ENCODE measurements at regions not wholly inside any gene's neighbourhood (a gene's known extent, or its start where the extent isn't known, plus 50 kb on each side); places are given as distances from the start of the nearest gene placed in this dataset.

- H3K9me3 ChIP-seq (ENCODE audit: control insufficient read depth, low read length, poor library complexity, severe bottlenecking) = no peaks in the 10 kb centered on the region
- no peak for DNase-seq
- Mint-ChIP-seq H3K27me3 (peaks cover 23% of the 10 kb centered on the region), H3K4me3 (no peak overlapping the region), H3K36me3 (ENCODE audit: low read depth) (no peaks in the 10 kb centered on the region), H3K27ac (no peak overlapping the region), H3K4me1 (no peaks in the 10 kb centered on the region)
- ATAC-seq = no peak
Measured at GRCh38 chr10:128420623-128421022, 294.4 kb upstream of the MKI67 start.

DNA sequence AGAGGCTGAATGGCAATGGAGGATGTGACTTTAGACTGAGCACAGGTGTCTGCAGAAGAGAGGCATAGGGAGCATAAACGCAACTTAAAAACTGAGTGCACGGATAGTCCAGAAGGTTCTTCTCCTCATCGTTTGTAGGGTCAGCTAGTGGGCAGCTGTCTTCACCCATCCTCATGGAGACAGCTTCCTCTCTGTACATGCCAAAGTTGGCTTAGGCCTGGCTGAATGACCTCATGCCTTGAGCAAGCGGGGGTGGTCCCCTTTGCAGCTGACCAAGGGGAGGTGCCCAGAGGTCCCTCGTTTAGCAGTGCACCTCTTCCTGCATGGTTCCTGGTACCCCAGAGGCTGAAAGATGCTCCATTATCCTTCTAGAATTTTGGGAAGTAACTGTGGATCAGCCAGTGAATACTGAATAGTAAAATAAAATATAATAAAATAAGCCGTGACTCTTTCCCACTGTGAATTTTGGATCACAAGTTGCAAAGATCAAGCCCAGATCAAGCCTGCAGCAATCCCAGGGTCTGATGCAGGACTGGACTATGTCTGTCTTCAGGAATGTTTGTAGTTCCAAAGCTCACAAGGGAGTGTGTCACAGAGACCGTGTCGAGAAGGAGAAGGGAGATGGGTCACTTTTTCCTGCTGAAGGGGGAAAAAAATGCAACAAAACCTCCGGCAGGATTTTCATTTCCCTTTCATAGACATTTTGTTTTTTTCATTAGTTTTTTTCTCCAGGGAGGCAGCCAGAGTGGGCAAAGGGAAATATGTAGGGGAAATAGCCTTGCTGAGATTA is 295.3 kb upstream of the MKI67 start:
- Mint-ChIP-seq H3K27ac (no peak overlapping the region), H3K4me3 (no peak overlapping the region)

DNA sequence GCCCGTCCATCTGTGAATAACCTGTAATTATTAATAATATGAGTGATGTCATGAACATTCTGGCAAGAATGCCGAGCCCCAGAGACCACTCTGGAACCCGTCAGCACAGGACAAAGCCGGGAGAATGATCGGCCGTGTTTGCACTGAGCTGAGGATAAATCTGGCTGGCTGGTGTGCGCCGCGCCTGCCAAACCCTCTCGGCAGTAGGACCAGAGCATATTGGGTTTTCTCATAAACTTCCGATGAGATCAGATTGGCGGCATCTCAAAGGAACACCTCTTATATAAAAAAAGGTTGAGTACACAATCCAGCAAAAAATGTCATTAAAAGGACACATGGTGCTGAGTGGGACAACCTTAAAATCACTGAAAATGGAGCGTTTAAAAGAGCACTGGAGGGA is 296.0 kb upstream of the MKI67 start:
- no peak overlapping the region for H3K27ac Mint-ChIP-seq
- no peaks in the 10 kb centered on the region for H3K36me3 Mint-ChIP-seq (ENCODE audit: low read depth)
- DNase-seq = no peak
- H3K4me3 Mint-ChIP-seq = no peak overlapping the region
- peaks cover 23% of the 10 kb centered on the region for H3K27me3 Mint-ChIP-seq
- H3K4me1 Mint-ChIP-seq = no peaks in the 10 kb centered on the region
- ATAC-seq = no peak
- no peaks in the 10 kb centered on the region for H3K9me3 ChIP-seq (ENCODE audit: control insufficient read depth, low read length, poor library complexity, severe bottlenecking)

More for the DNA sequence above, 295.3 kb upstream of the MKI67 start:
- ATAC-seq = no peak
- H3K9me3 ChIP-seq (ENCODE audit: control insufficient read depth, low read length, poor library complexity, severe bottlenecking) = no peaks in the 10 kb centered on the region
- Mint-ChIP-seq H3K36me3 (ENCODE audit: low read depth) (no peaks in the 10 kb centered on the region), H3K4me1 (no peaks in the 10 kb centered on the region), H3K27me3 (peaks cover 23% of the 10 kb centered on the region)
- no peak for DNase-seq

GRCh38 chr10:128422999-128423398 is 296.8 kb upstream of the MKI67 start:
- H3K27me3 Mint-ChIP-seq = peaks cover 23% of the 10 kb centered on the region
- no peak for DNase-seq
- H3K36me3 Mint-ChIP-seq (ENCODE audit: low read depth) = no peaks in the 10 kb centered on the region
- H3K4me1 Mint-ChIP-seq = no peaks in the 10 kb centered on the region
- no peak for ATAC-seq
- no peak overlapping the region for H3K4me3 Mint-ChIP-seq
- H3K9me3 ChIP-seq (ENCODE audit: control insufficient read depth, low read length, poor library complexity, severe bottlenecking) = no peaks in the 10 kb centered on the region
- no peak overlapping the region for H3K27ac Mint-ChIP-seq

DNA sequence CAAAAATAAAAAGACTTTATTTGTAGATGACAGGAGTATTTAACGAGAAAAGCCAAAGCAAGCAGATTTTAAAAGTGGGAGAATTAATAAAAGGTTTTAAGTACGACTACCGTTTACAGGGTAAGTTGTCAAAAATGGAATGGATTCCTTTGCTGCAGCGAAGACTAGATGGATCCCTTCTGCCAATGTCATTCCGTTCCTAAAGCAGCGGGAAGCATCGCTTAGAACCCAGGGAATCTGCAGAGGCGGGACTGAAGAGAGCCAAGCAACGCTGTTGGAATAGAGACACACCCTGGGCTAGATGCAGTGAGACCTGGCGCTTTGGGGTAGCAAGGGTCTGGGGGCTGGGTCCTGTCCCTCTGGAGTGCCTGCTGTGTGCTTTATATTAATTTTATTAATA is 303.1 kb upstream of the MKI67 start:
- Mint-ChIP-seq H3K36me3 (ENCODE audit: low read depth) (no peaks in the 10 kb centered on the region), H3K27ac (no peak overlapping the region), H3K4me3 (no peak overlapping the region), H3K4me1 (no peaks in the 10 kb centered on the region), H3K27me3 (peaks cover 10% of the 10 kb centered on the region)
- H3K9me3 ChIP-seq (ENCODE audit: control insufficient read depth, low read length, poor library complexity, severe bottlenecking) = no peaks in the 10 kb centered on the region
- ATAC-seq (no peak), DNase-seq (no peak)

GRCh38 chr10:128429835-128430513 is 303.8 kb upstream of the MKI67 start:
- no peaks in the 10 kb centered on the region for H3K9me3 ChIP-seq (ENCODE audit: control insufficient read depth, low read length, poor library complexity, severe bottlenecking)
- DNase-seq (no peak), ATAC-seq (no peak)
- H3K27ac Mint-ChIP-seq = no peak overlapping the region
- no peak overlapping the region for H3K4me3 Mint-ChIP-seq
- no peaks in the 10 kb centered on the region for H3K4me1 Mint-ChIP-seq
- H3K36me3 Mint-ChIP-seq (ENCODE audit: low read depth) = no peaks in the 10 kb centered on the region
- peaks cover 7% of the 10 kb centered on the region for H3K27me3 Mint-ChIP-seq

- Mint-ChIP-seq H3K27me3 (peaks cover 5% of the 10 kb centered on the region), H3K4me1 (no peaks in the 10 kb centered on the region), H3K36me3 (ENCODE audit: low read depth) (no peaks in the 10 kb centered on the region), H3K27ac (no peak overlapping the region), H3K4me3 (no peak overlapping the region)
- ATAC-seq (no peak), DNase-seq (no peak)
- H3K9me3 ChIP-seq (ENCODE audit: control insufficient read depth, low read length, poor library complexity, severe bottlenecking) = no peaks in the 10 kb centered on the region
Measured at GRCh38 chr10:128431083-128431482, 304.9 kb upstream of the MKI67 start.

DNA sequence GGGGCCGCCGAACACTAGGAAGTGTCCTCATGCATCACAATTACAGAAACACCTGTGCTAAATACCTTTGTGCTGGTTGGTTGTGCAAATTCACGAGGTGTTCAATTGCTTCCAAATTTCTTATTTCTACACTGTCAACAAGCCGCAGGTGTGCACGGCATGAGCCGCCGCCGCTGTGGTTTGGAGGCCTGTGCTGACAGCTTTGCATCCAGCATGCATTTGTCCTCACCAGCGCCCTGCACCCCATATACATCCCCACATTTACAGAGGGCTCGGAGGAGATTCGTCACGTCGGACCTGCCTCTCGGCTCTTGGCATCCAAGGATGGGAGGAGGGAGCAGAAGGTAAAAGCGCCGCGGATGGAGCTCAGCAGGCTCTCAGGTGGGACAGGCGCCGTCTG is 305.3 kb upstream of the MKI67 start:
- H3K4me1 Mint-ChIP-seq = no peaks in the 10 kb centered on the region
- H3K27me3 Mint-ChIP-seq = peaks cover 5% of the 10 kb centered on the region
- no peak overlapping the region for H3K4me3 Mint-ChIP-seq
- H3K36me3 Mint-ChIP-seq (ENCODE audit: low read depth) = no peaks in the 10 kb centered on the region
- H3K27ac Mint-ChIP-seq = no peak overlapping the region
- no peaks in the 10 kb centered on the region for H3K9me3 ChIP-seq (ENCODE audit: control insufficient read depth, low read length, poor library complexity, severe bottlenecking)
- ATAC-seq (no peak), DNase-seq (no peak)

- DNase-seq = no peak
Measured at GRCh38 chr10:128432011-128432410, 305.8 kb upstream of the MKI67 start.

DNA sequence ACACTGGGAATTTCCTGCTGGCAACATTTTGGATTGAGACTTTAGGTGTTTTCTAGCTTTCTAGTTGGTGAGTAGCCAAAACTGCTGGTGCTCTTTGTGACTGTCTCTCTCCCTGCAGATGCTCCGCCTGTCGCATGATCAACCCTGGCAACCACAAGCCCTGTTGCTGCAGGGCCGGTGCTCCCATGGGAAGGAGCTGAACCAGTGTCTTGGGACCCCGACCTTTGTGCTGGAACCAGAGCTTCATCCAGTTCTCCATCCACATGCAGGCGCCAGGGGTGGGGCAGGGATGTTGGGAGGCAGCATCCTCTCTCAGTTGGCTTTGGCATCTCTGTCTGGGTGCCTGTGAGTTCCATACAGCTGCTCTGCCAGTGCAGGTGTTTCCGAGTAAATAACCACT is 306.2 kb upstream of the MKI67 start:
- DNase-seq (no peak), ATAC-seq (no peak)
- Mint-ChIP-seq H3K4me1 (no peaks in the 10 kb centered on the region), H3K27me3 (peaks cover 5% of the 10 kb centered on the region), H3K27ac (no peak overlapping the region), H3K36me3 (ENCODE audit: low read depth) (no peaks in the 10 kb centered on the region), H3K4me3 (no peak overlapping the region)
- H3K9me3 ChIP-seq (ENCODE audit: control insufficient read depth, low read length, poor library complexity, severe bottlenecking) = no peaks in the 10 kb centered on the region

More at GRCh38 chr10:128432011-128432410, 305.8 kb upstream of the MKI67 start:
- Mint-ChIP-seq H3K36me3 (ENCODE audit: low read depth) (no peaks in the 10 kb centered on the region), H3K27me3 (peaks cover 5% of the 10 kb centered on the region), H3K4me1 (no peaks in the 10 kb centered on the region), H3K4me3 (no peak overlapping the region), H3K27ac (no peak overlapping the region)
- no peak for ATAC-seq
- no peaks in the 10 kb centered on the region for H3K9me3 ChIP-seq (ENCODE audit: control insufficient read depth, low read length, poor library complexity, severe bottlenecking)

DNA sequence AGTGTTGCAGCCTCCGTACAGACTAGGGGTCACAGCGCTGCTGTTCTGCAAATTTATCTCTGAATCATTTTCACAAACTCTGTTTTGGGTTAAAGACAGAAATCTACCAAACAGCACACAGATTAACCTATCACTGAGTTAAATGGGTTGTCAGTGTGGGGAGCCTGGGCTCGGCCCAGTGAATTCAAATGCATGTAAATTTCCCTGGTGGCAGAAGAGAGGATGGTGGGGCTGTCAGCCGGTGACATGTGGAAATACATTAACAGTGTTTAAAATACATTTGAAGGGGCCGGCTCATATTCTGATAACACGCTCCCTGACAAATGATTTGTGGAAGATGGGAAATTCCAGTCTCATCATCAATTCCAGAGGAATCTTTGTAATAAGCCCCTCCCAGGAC is 309.6 kb upstream of the MKI67 start:
- DNase-seq (no peak), ATAC-seq (no peak)
- no peaks in the 10 kb centered on the region for H3K4me1 Mint-ChIP-seq
- H3K36me3 Mint-ChIP-seq (ENCODE audit: low read depth) = no peaks in the 10 kb centered on the region
- no peaks in the 10 kb centered on the region for H3K9me3 ChIP-seq (ENCODE audit: control insufficient read depth, low read length, poor library complexity, severe bottlenecking)
- no peak overlapping the region for H3K4me3 Mint-ChIP-seq
- H3K27ac Mint-ChIP-seq = no peak overlapping the region
- peaks cover 10% of the 10 kb centered on the region for H3K27me3 Mint-ChIP-seq

GRCh38 chr10:128437786-128438345 is 311.6 kb upstream of the MKI67 start:
- DNase-seq = no peak
- no peak for ATAC-seq
- no peaks in the 10 kb centered on the region for H3K36me3 Mint-ChIP-seq (ENCODE audit: low read depth)
- no peak overlapping the region for H3K4me3 Mint-ChIP-seq
- H3K27me3 Mint-ChIP-seq = peaks cover 10% of the 10 kb centered on the region
- H3K4me1 Mint-ChIP-seq = no peaks in the 10 kb centered on the region
- no peaks in the 10 kb centered on the region for H3K9me3 ChIP-seq (ENCODE audit: control insufficient read depth, low read length, poor library complexity, severe bottlenecking)
- no peak overlapping the region for H3K27ac Mint-ChIP-seq

GRCh38 chr10:128438417-128439063 is 312.3 kb upstream of the MKI67 start:
- DNase-seq = no peak
- Mint-ChIP-seq H3K27me3 (peaks cover 10% of the 10 kb centered on the region), H3K27ac (no peak overlapping the region), H3K36me3 (ENCODE audit: low read depth) (no peaks in the 10 kb centered on the region), H3K4me1 (no peaks in the 10 kb centered on the region), H3K4me3 (no peak overlapping the region)
- no peaks in the 10 kb centered on the region for H3K9me3 ChIP-seq (ENCODE audit: control insufficient read depth, low read length, poor library complexity, severe bottlenecking)
- no peak for ATAC-seq

Measured in T-helper 17 cell (primary cell).